ENCODE measurements at regions not wholly inside any gene's neighbourhood (a gene's known extent, or its start where the extent isn't known, plus 50 kb on each side); places are given as distances from the start of the nearest gene placed in this dataset.
"Not testable (repeated sequence)": the region's sequence is repeated elsewhere in the genome, so short reads cannot be mapped to it uniquely, and the experiment has no call there.

DNA sequence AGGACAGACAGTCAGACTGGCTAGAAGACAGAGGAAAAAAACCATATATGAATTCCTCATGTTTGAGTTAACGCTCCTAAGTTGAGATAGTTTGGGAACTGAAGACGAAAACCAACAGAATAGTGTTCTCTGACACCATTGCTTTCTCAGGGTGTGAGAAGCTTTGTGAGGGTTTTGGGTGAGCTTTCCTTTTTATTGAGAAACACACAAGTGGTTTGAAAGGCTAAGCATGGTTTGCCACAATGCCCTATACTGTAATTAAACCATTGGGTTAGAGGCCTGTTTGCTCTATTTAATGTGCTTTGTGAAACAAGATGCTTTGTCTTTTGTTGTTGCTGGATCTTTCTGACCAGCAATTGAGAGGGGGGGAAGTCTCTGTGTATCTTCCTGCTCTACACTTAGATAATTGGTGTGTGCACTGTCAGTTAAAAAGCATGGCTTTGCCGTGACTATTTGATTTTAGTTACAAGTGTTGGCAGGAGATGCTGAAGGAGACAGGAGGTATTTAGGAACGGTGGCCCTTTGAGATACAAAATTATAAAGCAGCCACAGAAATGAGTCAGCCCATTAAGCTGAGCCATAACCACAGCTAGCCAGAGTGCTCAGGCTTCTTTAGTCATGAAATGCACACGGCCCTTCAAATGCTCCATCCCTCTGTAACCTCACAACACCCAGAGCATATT lies 273.0 kb upstream of the PREP start:
- Histone ChIP-seq H3K4me1 (ENCODE audit: insufficient read depth, low read length) (no peaks in the 10 kb centered on the region), H3K27me3 (ENCODE audit: control insufficient read depth in 1 of 2, insufficient read depth in 2 of 2, low read length in 2 of 2) (peaks cover 0 to 2% of the 10 kb centered on the region in 2 experiments), H3K27ac (ENCODE audit: low read depth in 1 of 2, low read length in 2 of 2) (no peak overlapping the region), H3K36me3 (ENCODE audit: insufficient read depth, low read length) (no peaks in the 10 kb centered on the region), H3K4me3 (ENCODE audit: low read length) (no peak overlapping the region), H3K9me3 (ENCODE audit: control insufficient read depth in 1 of 2, insufficient read depth in 1 of 2, low read length in 2 of 2) (peaks cover 0 to 4% of the 10 kb centered on the region in 2 experiments)
- ChIA-PET POLR2A (no interaction called here), CTCF (no interaction called here)
- Mint-ChIP-seq H3K27me3 (peaks cover 6% of the 10 kb centered on the region), H3K36me3 (ENCODE audit: low read depth) (no peaks in the 10 kb centered on the region), H3K27ac (no peak overlapping the region), H3K4me3 (no peak overlapping the region), H3K9me3 (peaks cover under 1% of the 10 kb centered on the region), H3K4me1 (ENCODE audit: low read depth) (no peaks in the 10 kb centered on the region)
- intact Hi-C loops (cut with DNase I, micrococcal nuclease) = no loop called here
- DNase-seq (no peak), ATAC-seq (ENCODE audit: poor library complexity) (no peak)
- TF ChIP-seq, protein P1, sequence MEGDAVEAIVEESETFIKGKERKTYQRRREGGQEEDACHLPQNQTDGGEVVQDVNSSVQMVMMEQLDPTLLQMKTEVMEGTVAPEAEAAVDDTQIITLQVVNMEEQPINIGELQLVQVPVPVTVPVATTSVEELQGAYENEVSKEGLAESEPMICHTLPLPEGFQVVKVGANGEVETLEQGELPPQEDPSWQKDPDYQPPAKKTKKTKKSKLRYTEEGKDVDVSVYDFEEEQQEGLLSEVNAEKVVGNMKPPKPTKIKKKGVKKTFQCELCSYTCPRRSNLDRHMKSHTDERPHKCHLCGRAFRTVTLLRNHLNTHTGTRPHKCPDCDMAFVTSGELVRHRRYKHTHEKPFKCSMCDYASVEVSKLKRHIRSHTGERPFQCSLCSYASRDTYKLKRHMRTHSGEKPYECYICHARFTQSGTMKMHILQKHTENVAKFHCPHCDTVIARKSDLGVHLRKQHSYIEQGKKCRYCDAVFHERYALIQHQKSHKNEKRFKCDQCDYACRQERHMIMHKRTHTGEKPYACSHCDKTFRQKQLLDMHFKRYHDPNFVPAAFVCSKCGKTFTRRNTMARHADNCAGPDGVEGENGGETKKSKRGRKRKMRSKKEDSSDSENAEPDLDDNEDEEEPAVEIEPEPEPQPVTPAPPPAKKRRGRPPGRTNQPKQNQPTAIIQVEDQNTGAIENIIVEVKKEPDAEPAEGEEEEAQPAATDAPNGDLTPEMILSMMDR (IDR thresholded peaks at IDR 0.05) = no peak

DNA sequence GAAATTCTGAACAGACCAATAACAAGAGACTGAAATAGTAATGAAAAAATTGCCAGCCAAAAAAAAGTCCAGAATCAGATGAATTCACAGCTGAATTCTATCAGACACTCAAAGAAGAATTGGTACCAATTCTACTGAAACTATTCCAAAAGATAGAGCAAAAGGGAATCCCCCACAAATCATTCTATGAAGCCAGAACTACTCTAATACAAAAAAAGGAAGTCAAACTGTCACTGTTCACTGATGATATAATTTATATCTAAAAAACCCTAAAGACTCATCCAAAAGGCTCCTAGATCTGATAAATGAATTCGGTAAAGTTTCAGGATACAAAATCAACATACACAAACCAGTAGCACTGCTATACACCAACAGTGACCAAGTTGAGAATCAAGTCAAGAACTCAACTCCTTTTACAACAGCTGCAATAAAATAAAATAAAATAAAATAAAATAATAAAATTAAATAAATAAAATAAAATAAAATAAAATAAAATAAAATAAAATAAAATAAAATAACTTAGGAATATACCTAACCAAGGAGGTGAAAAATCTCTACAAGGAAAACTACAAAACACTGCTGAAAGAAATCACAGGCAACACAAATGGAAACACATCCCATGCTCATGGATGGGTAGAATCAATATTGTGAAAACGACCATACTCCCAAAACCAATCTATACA lies 270.1 kb upstream of the PREP start:
- H3K27me3 Mint-ChIP-seq = peaks cover 18% of the 10 kb centered on the region
- intact Hi-C loops (cut with DNase I, micrococcal nuclease) = not testable (repeated sequence)

GRCh38 chr6:105669232-105669631 lies 266.4 kb upstream of the PREP start:
- ChIA-PET CTCF (no interaction called here), POLR2A (no interaction called here)
- TF ChIP-seq, protein P1 (IDR thresholded peaks at IDR 0.05) = no peak
- no peak for ATAC-seq (ENCODE audit: poor library complexity)
- Histone ChIP-seq H3K9me3 (ENCODE audit: control insufficient read depth in 1 of 2, insufficient read depth in 1 of 2, low read length in 2 of 2) (no peaks in the 10 kb centered on the region), H3K27ac (ENCODE audit: low read depth in 1 of 2, low read length in 2 of 2) (no peak overlapping the region), H3K27me3 (ENCODE audit: control insufficient read depth in 1 of 2, insufficient read depth in 2 of 2, low read length in 2 of 2) (peaks cover 0 to 5% of the 10 kb centered on the region in 2 experiments), H3K4me1 (ENCODE audit: insufficient read depth, low read length) (no peaks in the 10 kb centered on the region), H3K36me3 (ENCODE audit: insufficient read depth, low read length) (no peaks in the 10 kb centered on the region), H3K4me3 (ENCODE audit: low read length) (no peak overlapping the region)
- no peaks in the 10 kb centered on the region for H3K36me3 Mint-ChIP-seq (ENCODE audit: low read depth)
- no peaks in the 10 kb centered on the region for H3K9me3 Mint-ChIP-seq
- intact Hi-C loops (cut with DNase I, micrococcal nuclease) = no loop called here
- no peak overlapping the region for H3K4me3 Mint-ChIP-seq
- no peak for DNase-seq
- H3K27me3 Mint-ChIP-seq = peaks cover 21% of the 10 kb centered on the region
- H3K27ac Mint-ChIP-seq = no peak overlapping the region
- H3K4me1 Mint-ChIP-seq (ENCODE audit: low read depth) = no peaks in the 10 kb centered on the region

More for the DNA sequence above, 270.1 kb upstream of the PREP start:
- H3K4me3 ChIP-seq (ENCODE audit: low read length); H3K9me3 ChIP-seq (ENCODE audit: control insufficient read depth in 1 of 2, insufficient read depth in 1 of 2, low read length in 2 of 2); H3K36me3 ChIP-seq (ENCODE audit: insufficient read depth, low read length); DNase-seq; H3K4me1 Mint-ChIP-seq (ENCODE audit: low read depth); H3K27me3 ChIP-seq (ENCODE audit: control insufficient read depth in 1 of 2, insufficient read depth in 2 of 2, low read length in 2 of 2); H3K4me3 Mint-ChIP-seq; ATAC-seq (ENCODE audit: poor library complexity); H3K27ac Mint-ChIP-seq; POLR2A ChIA-PET; H3K36me3 Mint-ChIP-seq (ENCODE audit: low read depth); H3K27ac ChIP-seq (ENCODE audit: low read depth in 1 of 2, low read length in 2 of 2); H3K9me3 Mint-ChIP-seq; H3K4me1 ChIP-seq (ENCODE audit: insufficient read depth, low read length): not testable (repeated sequence)
- CTCF ChIA-PET = interaction anchor here (0.6 kb wide), 1 partner anchor 1131 kb away, joined by 3 read pairs; no protein-coding TSS in a partner anchor
